ENCODE measurements at regions not wholly inside any gene's neighbourhood (a gene's known extent, or its start where the extent isn't known, plus 50 kb on each side); places are given as distances from the start of the nearest gene placed in this dataset.

GRCh38 chr11:57100638-57101331 is 81.0 kb upstream of the LRRC55 start:
- DNase-seq (ENCODE audit: low read depth, low spot score): no peak

- DNase-seq (ENCODE audit: low read depth, low spot score): no peak
Observed at GRCh38 chr11:57103899-57104605, 77.7 kb upstream of the LRRC55 start.

GRCh38 chr11:57109331-57109730 is 72.4 kb upstream of the LRRC55 start:
- no peak for DNase-seq (ENCODE audit: low read depth, low spot score)

- no peak for DNase-seq (ENCODE audit: low read depth, low spot score)
Observed at GRCh38 chr11:57111619-57112018, 70.1 kb upstream of the LRRC55 start.

- DNase-seq (ENCODE audit: low read depth, low spot score): no peak
Observed at GRCh38 chr11:57116654-57117053, 65.1 kb upstream of the LRRC55 start.

GRCh38 chr11:57120192-57120965 is 61.4 kb upstream of the LRRC55 start:
- DNase-seq (ENCODE audit: low read depth, low spot score): no peak

- no peak for DNase-seq (ENCODE audit: low read depth, low spot score)
Observed at GRCh38 chr11:57121996-57122395, 59.8 kb upstream of the LRRC55 start.

GRCh38 chr11:57123590-57123989 is 58.2 kb upstream of the LRRC55 start:
- DNase-seq (ENCODE audit: low read depth, low spot score): no peak

- no peak for DNase-seq (ENCODE audit: low read depth, low spot score)
Observed at GRCh38 chr11:57124505-57124904, 57.2 kb upstream of the LRRC55 start.

- no peak for DNase-seq (ENCODE audit: low read depth, low spot score)
Observed at GRCh38 chr11:57124917-57125316, 56.8 kb upstream of the LRRC55 start.

- DNase-seq (ENCODE audit: low read depth, low spot score): no peak
Observed at GRCh38 chr11:57126766-57127400, 54.9 kb upstream of the LRRC55 start.

GRCh38 chr11:57131080-57131790 is 50.5 kb upstream of the LRRC55 start:
- no peak for DNase-seq (ENCODE audit: low read depth, low spot score)

Measured in smooth muscle cell of the brain vasculature (primary cell).